CD4-positive, alpha-beta T cell treated with Interleukin-6 at 100 ng/mL for 8 hours (primary cell): ENCODE measurements at regions not wholly inside any gene's neighbourhood (a gene's known extent, or its start where the extent isn't known, plus 50 kb on each side); places are given as distances from the start of the nearest gene placed in this dataset.
"Not testable (repeated sequence)": the region's sequence is repeated elsewhere in the genome, so short reads cannot be mapped to it uniquely, and the experiment has no call there.

Experiments
- DNase-seq: peaks from one replicate; pipeline ENCODE4 v3.0.0-alpha.2; 2020; ENCODE audit warnings: mixed read lengths, low spot score

DNA sequence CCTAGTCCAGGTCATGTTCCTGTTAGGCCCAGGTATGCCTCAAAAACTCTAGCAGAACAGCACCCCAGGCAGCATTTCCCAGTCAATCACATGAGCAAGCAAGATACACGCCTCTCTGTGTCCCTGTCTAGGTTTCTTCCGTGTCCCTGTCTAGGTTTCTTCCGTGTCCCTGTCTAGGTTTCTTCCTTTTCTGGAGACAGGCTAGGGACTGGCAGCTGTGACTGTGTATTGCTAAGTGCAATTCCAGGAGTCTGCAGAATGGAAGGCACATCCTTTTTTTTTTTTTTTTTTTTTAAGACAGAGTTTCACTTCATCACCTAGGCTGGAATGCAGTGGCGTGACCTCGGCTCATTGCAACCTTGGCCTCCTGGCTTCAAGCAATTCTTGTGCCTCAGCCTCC lies 77.6 kb downstream of the SETD4 start:
- DNase-seq, result no peak

DNA sequence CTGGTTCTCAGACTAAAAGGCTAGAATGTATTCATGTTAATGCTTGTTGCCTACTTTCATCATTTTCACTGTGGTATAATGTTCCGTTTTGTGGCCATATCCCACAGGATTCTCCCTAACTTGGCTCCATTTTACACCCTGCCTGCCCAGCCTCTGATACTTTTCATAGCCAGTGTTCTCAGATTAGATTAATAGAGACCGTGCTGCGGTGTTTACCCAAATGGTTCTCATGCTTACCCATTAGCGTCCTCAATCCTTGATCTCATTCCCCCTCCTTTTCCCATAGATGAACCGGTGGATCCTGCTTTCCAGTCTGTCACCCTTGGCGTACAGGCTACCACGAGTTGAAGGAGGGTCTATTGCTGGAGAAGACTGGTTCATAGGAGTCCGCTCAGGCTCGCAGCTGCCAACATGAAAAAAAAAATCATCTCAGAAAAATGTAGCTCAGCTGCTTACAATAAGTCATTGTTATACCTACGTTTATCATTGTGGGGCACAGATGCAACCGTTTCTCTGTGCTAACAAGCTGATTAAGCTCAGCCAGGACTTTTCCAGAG lies 78.7 kb downstream of the SETD4 start:
- no peak for DNase-seq

DNA sequence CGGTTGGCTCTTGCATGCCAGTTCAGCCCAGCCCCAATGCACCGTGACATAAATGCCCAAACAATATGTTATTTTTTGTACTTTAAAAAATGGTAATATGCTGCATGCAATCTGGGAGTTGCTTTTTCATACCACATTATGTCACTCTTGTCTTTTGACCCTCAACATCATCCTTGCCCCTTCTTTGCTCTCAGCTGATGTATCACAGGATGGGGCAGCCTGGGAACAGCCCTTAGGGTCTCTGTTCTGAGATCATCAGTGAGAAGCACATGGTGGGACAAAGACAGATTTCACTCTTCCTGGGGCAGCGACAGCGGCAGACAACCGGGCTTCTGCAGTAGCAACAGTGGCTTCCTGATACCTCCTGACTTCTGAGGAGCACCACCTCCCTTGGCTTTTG lies 79.5 kb downstream of the SETD4 start:
- no peak for DNase-seq

- not testable (repeated sequence) for DNase-seq
Observed at GRCh38 chr21:35977860-35978259, 82.5 kb downstream of the SETD4 start.

- DNase-seq, result no peak
Observed at GRCh38 chr21:35976929-35977328, 83.4 kb downstream of the SETD4 start.

- no peak for DNase-seq
Observed at GRCh38 chr21:35976481-35976880, 83.8 kb downstream of the SETD4 start.

DNA sequence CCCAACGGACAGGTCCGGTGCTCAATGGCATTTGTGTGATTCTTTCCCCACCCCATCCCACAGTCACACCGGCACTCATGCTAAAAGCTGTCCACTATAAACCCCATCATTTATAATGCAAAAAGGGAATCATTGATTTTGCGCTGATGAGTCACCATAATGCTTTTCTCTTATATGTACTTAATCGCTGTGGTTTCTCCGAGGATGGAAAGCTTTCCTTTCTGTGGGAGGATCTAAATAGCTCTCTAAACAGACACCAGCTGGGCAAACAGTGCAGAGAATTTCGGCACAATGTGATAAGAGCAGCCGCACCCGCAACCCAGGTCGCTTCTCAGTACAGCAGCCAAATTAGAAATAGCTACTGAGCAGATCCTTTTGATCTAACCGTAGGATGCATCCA lies 85.6 kb downstream of the SETD4 start:
- no peak for DNase-seq

DNA sequence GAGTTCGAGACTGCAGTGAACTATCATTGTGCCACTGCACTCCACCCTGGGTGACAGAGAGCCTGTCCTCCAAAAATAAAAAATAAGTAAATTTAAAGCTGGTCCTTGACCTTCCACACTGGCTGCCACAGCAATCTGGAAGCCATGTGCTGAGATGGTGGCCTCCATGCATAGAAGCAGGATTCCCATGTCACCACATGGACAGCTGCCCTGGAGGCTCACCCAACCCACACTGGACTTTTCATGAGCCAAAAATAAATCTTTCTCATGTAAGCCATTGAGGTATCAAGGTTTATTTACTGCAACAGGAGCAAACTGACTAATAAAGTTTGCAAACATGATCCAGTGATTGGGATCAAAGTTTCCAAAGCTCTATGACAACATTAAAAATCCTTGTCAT lies 88.5 kb downstream of the SETD4 start:
- no peak for DNase-seq

DNA sequence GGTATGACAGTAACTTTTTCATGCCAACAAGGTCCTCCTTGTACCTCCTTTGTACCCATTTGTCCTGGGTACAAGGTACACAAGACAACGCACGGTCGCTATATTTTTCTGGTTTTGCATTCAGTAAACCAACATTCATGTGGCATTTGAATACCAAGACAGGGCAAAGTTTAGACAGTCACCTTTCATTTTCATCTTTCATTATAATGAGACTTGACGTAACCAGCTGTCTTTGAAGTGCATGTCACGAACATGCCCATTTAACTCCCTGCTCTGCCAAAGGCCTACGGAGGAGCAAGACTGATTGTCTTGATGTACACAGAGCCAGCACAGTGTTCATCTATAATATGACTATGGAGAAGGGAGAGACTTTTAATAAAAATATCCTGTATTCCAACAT lies 91.0 kb downstream of the SETD4 start:
- DNase-seq, result no peak

DNA sequence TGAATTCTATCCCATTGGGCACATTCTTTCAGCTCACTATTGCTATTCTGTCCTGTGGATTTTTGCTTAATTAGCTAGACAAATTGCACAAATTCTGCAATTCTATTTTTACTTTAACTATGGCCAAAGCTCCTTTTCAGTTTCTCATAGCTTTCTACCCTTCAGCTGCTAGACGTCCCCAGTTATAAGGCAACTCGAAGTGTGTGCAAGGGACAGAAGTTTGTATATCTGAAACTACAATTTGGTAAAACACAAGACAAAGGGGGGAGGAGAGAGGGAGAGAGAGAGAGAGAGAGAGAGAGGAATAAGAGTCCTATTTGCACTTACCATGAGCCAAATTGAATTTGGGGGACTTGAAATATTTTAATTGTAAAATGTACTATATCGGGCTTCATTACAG lies 91.8 kb downstream of the SETD4 start:
- no peak for DNase-seq

DNA sequence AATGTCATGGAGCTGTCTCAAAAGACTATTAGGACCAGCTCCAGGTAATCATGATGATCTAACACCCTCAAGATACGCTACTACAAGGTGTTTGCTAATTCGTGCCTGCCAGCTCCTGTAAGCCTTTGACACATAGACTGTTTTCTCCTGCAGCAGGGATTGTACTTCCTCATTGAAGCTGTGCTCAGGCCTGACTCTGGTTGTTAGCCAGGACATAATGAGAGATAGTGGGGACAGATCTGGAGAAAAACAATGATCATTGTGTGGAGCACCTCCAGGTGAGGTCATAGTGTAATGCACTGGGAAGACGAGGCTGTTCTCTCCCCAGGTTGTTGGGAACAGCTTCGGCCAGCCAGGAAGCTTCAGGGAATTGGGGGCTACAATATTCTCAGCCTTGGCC lies 94.6 kb downstream of the SETD4 start:
- no peak for DNase-seq

GRCh38 chr21:35963920-35964451 lies 96.3 kb downstream of the SETD4 start:
- no peak for DNase-seq

DNA sequence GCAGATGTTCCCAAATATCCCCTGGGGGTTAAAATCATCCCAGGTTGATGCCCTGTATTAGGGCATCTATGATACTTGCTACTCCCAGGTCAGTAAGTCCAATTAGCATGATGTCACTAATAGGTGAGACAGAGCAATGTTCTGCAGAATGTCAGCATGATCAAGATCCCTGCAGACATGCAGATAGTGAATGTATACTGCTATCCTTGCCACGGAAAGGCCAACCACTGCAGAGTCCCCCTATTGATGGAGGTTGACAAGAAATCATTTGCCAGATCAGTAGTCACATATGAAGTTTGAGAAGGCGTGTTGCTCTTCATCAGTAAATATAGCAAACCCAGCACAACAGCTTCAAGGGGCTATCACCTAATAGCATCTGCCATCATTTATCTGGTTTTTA lies 97.4 kb downstream of the SETD4 start:
- no peak for DNase-seq

DNA sequence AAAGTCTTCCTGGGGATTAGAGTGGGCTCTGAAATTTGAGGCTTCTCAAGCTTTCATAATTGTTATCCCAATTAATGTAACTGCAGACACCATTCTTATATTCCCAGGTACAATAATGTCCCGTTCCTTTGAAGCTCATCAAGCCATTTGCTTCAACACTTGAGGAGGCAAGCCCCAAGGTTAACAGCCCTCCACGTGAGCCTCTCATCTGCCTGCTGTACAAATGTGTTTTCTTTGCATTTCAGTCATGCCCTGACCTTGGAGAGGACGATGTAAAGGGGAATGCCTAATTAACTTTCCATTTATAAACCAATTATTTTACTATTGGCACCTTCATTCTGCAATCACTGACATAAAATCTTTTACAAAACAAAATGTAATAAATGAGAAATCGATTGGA lies 106.3 kb downstream of the SETD4 start:
- DNase-seq, result no peak

GRCh38 chr21:35953597-35953996 lies 106.7 kb downstream of the SETD4 start:
- DNase-seq, result no peak

- no peak for DNase-seq
Observed at GRCh38 chr21:35952651-35953340, 107.5 kb downstream of the SETD4 start.

DNA sequence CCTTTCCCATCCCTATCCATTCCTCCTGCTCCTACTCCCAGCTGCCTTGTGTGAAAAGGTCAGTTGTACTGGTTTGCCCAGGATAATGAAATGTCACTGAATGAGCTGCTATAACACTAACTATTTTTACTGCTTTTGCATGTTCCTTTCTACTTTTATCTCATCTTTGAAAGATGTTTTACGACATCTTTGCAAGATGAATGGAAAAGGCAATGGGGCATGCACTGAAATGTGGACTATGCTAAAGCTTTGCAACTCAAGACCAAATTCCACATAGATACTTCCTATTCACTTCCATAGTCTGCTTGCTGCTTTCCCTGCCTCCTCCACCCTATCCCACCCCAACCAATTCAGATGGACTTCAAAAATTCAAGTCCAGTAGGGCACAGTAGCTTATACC lies 111.3 kb downstream of the SETD4 start:
- DNase-seq, result no peak

- DNase-seq, result no peak
Observed at GRCh38 chr21:35945089-35945671, 115.1 kb downstream of the SETD4 start.

- DNase-seq, result no peak
Observed at GRCh38 chr21:35943752-35944151, 116.6 kb downstream of the SETD4 start.

DNA sequence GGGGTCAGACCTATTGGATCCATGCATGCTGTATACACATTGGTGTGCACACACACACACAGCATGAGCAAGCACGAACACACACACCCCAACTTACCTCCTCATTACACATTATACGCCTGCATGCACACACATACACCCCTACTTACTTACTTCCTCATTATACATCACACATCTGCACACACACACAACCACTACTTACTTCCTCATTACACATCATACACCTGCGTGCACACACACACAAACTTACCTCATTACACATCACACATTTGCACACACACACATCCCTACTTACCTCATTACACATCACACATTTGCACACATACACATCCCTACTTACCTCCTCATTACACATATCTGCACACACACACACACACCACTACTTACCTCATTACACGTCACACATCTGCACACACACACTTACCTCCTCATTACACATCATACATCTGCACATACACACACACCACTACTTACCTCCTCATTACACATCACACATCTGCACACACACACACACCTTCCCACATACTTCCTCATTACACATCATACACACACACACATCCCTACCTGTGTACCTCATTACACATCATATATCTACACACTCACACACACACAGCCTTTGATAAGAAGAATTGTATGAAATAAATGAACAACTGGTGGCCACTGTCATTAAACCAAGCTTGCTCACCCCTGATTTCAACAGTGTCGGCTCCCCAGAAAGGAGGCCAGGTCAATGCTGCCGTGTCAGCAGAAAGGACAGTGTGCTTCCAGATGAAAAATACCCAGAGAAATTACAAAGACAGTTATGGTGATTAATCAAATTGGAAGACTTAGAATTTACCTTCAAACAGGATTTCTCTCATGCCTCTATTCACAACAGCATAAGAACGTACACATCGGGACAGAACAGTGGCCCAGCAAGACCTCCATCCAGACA lies 117.8 kb downstream of the SETD4 start:
- no peak for DNase-seq

DNA sequence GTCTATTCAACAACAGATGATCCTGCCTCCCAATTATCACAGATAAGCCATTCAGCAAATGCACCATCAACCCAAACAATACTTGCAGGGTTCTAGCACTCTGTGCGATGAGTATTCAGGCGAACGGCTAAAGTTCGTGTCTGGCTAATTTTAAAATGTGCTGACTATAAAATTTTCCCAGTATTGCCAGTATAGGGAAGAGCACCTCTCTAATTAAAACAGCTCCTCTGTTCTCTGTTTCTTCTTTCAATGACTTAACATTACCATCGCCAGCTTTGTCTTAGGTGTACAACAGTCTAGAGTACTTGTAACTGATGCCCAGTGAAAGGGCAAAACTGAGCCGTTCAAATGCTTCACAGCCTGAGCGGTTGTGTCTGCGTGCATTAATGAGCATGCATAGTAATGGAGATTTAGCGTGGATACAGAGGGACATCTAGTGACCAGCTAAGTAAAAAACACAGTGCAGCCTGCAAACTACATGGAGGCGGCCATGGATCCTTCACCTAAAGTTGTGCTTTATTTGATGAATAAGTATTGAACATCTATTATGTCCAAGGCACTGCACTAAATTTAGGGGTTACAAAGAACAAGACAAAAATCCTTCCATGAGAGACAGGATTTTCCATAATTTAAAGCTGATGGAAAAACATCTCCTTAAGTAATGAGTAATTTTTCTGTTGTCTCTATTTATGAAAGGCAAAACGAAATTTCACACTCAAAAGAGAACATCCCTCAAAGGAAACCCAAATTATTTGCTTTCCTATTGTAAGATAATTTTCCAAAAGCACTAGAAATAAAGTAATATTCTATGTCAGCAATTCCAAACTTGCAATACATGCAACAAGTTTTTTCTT lies 120.0 kb downstream of the SETD4 start:
- no peak for DNase-seq

- DNase-seq, result no peak
Observed at GRCh38 chr21:35938446-35938845, 121.9 kb downstream of the SETD4 start.
